Epithelial cell of proximal tubule (primary cell): ENCODE measurements at regions not wholly inside any gene's neighbourhood (a gene's known extent, or its start where the extent isn't known, plus 50 kb on each side); places are given as distances from the start of the nearest gene placed in this dataset.

Source experiments
- DNase-seq: peaks from one replicate; pipeline ENCODE4 v3.0.0-alpha.2; 2011; ENCODE audit warnings: low read depth
- H3K4me3 ChIP-seq: 2 replicates; pipeline ENCODE4 v1.5.1; 2011; ENCODE audit warnings: low read depth, mild to moderate bottlenecking, low read length
- CTCF ChIP-seq: conservative IDR thresholded peaks from 2 replicates; pipeline ENCODE4 v1.5.1; 2012; ENCODE audit warnings: low read depth, mild to moderate bottlenecking, low read length

- no peak for DNase-seq
- TF ChIP-seq CTCF, result no peak
- H3K4me3 ChIP-seq, result no peak overlapping the region
Observed at GRCh38 chr4:170398218-170398617, 308.5 kb upstream of the AADAT start.

- DNase-seq, result no peak
- H3K4me3 ChIP-seq, result no peak overlapping the region
- TF ChIP-seq CTCF, result no peak
Observed at GRCh38 chr4:170395773-170396172, 306.0 kb upstream of the AADAT start.

GRCh38 chr4:170391066-170391740 is 301.4 kb upstream of the AADAT start:
- TF ChIP-seq CTCF, result no peak
- DNase-seq, result peak; percentile 85

GRCh38 chr4:170389411-170389810 is 299.7 kb upstream of the AADAT start:
- H3K4me3 ChIP-seq, result no peak overlapping the region
- no peak for TF ChIP-seq CTCF
- DNase-seq, result no peak

More at GRCh38 chr4:170391066-170391740, 301.4 kb upstream of the AADAT start:
- no peak overlapping the region for H3K4me3 ChIP-seq

- DNase-seq, result no peak
- no peak overlapping the region for H3K4me3 ChIP-seq
- TF ChIP-seq CTCF, result no peak
Observed at GRCh38 chr4:170388255-170388654, 298.5 kb upstream of the AADAT start.

GRCh38 chr4:170386971-170387370 is 297.2 kb upstream of the AADAT start:
- no peak for TF ChIP-seq CTCF
- DNase-seq, result no peak
- H3K4me3 ChIP-seq, result no peak overlapping the region

GRCh38 chr4:170386511-170386910 is 296.8 kb upstream of the AADAT start:
- no peak overlapping the region for H3K4me3 ChIP-seq
- TF ChIP-seq CTCF, result no peak
- DNase-seq, result no peak
